ENCODE measurements at regions not wholly inside any gene's neighbourhood (a gene's known extent, or its start where the extent isn't known, plus 50 kb on each side); places are given as distances from the start of the nearest gene placed in this dataset.

DNA sequence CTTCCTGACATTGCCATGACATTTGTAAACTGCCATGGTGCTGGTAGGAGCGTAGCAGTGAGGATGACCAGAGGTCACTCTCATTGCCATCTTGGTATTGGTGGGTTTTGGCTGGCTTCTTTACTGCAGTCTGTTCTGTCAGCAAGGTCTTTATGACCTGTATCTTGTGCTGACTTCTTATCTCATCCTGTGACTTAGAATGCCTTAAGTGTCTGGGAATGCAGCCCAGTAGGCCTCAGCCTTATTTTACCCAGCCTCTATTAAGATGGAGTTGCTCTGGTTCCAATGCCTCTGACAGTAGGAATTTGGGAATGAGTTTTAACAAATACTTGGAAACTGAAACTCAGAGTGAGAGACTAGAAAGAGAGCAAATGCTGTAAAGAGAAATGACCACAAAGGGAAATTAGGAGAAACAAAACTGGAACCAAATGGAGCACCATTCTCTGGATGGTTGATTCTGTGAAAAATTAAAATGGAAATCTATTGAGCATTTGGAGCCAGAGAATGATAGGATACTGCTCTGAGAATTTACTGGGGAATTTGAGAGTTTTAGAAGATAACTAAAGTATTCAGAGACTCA, 50.1 kb upstream of the RHOU start:
- WGBS (ENCODE audit: extremely low coverage, insufficient read length, low lambda C conversion rate): no CpG with 5 or more reads among the region's 1 CpG
- Histone ChIP-seq H3K18ac (ENCODE audit: insufficient read length, low read depth, low read length) (no peak overlapping the region), H3K27ac (ENCODE audit: insufficient read length, low read depth, low read length) (no peak overlapping the region), H3K4me1 (ENCODE audit: insufficient read depth, low read length) (no peaks in the 10 kb centered on the region), H2AK5ac (ENCODE audit: insufficient read length, low read length) (no peak overlapping the region), H4K20me1 (ENCODE audit: control insufficient read depth, insufficient read depth, insufficient read length) (no peaks in the 10 kb centered on the region), H4K8ac (replicated peaks; ENCODE audit: insufficient read length, low read depth, low read length) (no peak overlapping the region), H3T11ph (ENCODE audit: low read length) (no peak overlapping the region), H4K5ac (ENCODE audit: insufficient read length, low read depth, low read length) (no peak overlapping the region), H3K9me3 (ENCODE audit: control insufficient read depth, low read depth, low read length) (no peaks in the 10 kb centered on the region), H3K79me2 (ENCODE audit: insufficient read depth, low read length) (no peaks in the 10 kb centered on the region), H2BK120ac (ENCODE audit: low read depth, low read length, poor library complexity, severe bottlenecking) (no peak overlapping the region), H3K14ac (ENCODE audit: insufficient read depth, low read length) (no peak overlapping the region), H4K91ac (ENCODE audit: insufficient read length, low read depth, low read length) (no peak overlapping the region), H3K4me2 (ENCODE audit: insufficient read depth, insufficient read length, low read length) (no peak overlapping the region), H2AFZ (ENCODE audit: low read length) (no peak overlapping the region), H2BK5ac (ENCODE audit: insufficient read length, low read length) (no peak overlapping the region), H2BK15ac (ENCODE audit: low read depth, low read length) (no peak overlapping the region), H3K56ac (ENCODE audit: insufficient read length, low read depth, low read length) (no peak overlapping the region), H3K27me3 (ENCODE audit: insufficient read depth, low read length) (no peaks in the 10 kb centered on the region), H3K23me2 (ENCODE audit: insufficient read length, low read depth, low read length, poor library complexity, severe bottlenecking) (no peaks in the 10 kb centered on the region), H2BK20ac (ENCODE audit: low read depth, low read length, poor library complexity, severe bottlenecking) (no peak overlapping the region), H3K79me1 (ENCODE audit: insufficient read depth, low read depth, low read length, poor library complexity, severe bottlenecking) (no peaks in the 10 kb centered on the region), H3K23ac (ENCODE audit: insufficient read length, low read depth, low read length) (no peak overlapping the region), H3K4ac (ENCODE audit: low read depth, low read length) (no peak overlapping the region), H2BK12ac (ENCODE audit: insufficient read length, low read depth, low read length) (no peak overlapping the region), H3K9ac (ENCODE audit: extremely low read depth, insufficient read length, low read length) (no peak overlapping the region)
- no peak for DNase-seq
- Mint-ChIP-seq H3K36me3 (ENCODE audit: insufficient read depth in 1 of 3, low read depth in 3 of 3) (no peaks in the 10 kb centered on the region), H3K27me3 (ENCODE audit: low read depth) (peaks cover 25% of the 10 kb centered on the region), H3K27ac (no peak overlapping the region), H3K4me1 (peaks cover 0 to 6% of the 10 kb centered on the region in 2 experiments; a peak in 2 of 4 replicates), H3K4me3 (no peak overlapping the region), H3K9me3 (no peaks in the 10 kb centered on the region)
- TF ChIP-seq, protein P1, sequence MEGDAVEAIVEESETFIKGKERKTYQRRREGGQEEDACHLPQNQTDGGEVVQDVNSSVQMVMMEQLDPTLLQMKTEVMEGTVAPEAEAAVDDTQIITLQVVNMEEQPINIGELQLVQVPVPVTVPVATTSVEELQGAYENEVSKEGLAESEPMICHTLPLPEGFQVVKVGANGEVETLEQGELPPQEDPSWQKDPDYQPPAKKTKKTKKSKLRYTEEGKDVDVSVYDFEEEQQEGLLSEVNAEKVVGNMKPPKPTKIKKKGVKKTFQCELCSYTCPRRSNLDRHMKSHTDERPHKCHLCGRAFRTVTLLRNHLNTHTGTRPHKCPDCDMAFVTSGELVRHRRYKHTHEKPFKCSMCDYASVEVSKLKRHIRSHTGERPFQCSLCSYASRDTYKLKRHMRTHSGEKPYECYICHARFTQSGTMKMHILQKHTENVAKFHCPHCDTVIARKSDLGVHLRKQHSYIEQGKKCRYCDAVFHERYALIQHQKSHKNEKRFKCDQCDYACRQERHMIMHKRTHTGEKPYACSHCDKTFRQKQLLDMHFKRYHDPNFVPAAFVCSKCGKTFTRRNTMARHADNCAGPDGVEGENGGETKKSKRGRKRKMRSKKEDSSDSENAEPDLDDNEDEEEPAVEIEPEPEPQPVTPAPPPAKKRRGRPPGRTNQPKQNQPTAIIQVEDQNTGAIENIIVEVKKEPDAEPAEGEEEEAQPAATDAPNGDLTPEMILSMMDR (conservative IDR thresholded peaks at IDR 0.05): no peak
